OCI-LY1 (cell line): ENCODE measurements at regions not wholly inside any gene's neighbourhood (a gene's known extent, or its start where the extent isn't known, plus 50 kb on each side); places are given as distances from the start of the nearest gene placed in this dataset.

ENCODE experiments used
- EZH2 ChIP-seq: fragments of 200-600 bp; sonication (generic), shearing (Covaris generic); IDR thresholded peaks from 2 replicates; pipeline ENCODE4 v1.8.0; 2017; ENCODE audit warnings: borderline replicate concordance, mixed run types, mild to moderate bottlenecking, antibody characterized with exemption, low read length, moderate library complexity, mixed read lengths
- TF ChIP-seq, protein P1 (sequence below): fragments of 200-600 bp; sonication (generic), shearing (Covaris generic); IDR thresholded peaks from 2 replicates; pipeline ENCODE4 v1.5.1; 2017; ENCODE audit warnings: mild to moderate bottlenecking, antibody characterized with exemption, low read length, moderate library complexity, mixed read lengths

GRCh38 chr6:90650041-90650940 is 63.4 kb upstream of the MAP3K7 start:
- TF ChIP-seq, protein P1, sequence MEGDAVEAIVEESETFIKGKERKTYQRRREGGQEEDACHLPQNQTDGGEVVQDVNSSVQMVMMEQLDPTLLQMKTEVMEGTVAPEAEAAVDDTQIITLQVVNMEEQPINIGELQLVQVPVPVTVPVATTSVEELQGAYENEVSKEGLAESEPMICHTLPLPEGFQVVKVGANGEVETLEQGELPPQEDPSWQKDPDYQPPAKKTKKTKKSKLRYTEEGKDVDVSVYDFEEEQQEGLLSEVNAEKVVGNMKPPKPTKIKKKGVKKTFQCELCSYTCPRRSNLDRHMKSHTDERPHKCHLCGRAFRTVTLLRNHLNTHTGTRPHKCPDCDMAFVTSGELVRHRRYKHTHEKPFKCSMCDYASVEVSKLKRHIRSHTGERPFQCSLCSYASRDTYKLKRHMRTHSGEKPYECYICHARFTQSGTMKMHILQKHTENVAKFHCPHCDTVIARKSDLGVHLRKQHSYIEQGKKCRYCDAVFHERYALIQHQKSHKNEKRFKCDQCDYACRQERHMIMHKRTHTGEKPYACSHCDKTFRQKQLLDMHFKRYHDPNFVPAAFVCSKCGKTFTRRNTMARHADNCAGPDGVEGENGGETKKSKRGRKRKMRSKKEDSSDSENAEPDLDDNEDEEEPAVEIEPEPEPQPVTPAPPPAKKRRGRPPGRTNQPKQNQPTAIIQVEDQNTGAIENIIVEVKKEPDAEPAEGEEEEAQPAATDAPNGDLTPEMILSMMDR, result no peak
- no peak for TF ChIP-seq EZH2
